Neural cell (in vitro differentiated cells): ENCODE measurements at regions not wholly inside any gene's neighbourhood (a gene's known extent, or its start where the extent isn't known, plus 50 kb on each side); places are given as distances from the start of the nearest gene placed in this dataset.

ENCODE experiments used
- H2AFZ ChIP-seq: fragments of 200-600, 300-800 bp; sonication (generic), shearing (Covaris generic); 2 replicates; pipeline ENCODE4 v1.6.0; 2014; ENCODE audit warnings: low read depth, mild to moderate bottlenecking, antibody characterized with exemption, low read length, moderate library complexity
- H3F3A ChIP-seq: fragments of 200-600 bp; shearing (Covaris generic); 2 replicates; pipeline ENCODE4 v1.6.1; 2016; ENCODE audit warnings: mild to moderate bottlenecking, moderate library complexity, mixed read lengths, antibody characterized with exemption, low read length; ENCODE audit not compliant: insufficient read depth, poor library complexity, severe bottlenecking
- H3K27ac ChIP-seq: fragments of 200-600, 300-800 bp; sonication (generic), shearing (Covaris generic); 2 replicates; pipeline ENCODE4 v1.5.1; 2014; ENCODE audit warnings: mild to moderate bottlenecking, low read length, moderate library complexity
- H3K27me3 ChIP-seq: fragments of 300-800, 200-600 bp; sonication (generic), shearing (Covaris generic); 2 replicates; pipeline ENCODE4 v1.6.0; 2014; ENCODE audit warnings: mild to moderate bottlenecking, low read depth, low read length, moderate library complexity; ENCODE audit not compliant: insufficient read depth
- H3K36me3 ChIP-seq: fragments of 300-800, 200-600 bp; sonication (generic), shearing (Covaris generic); 2 replicates; pipeline ENCODE4 v1.5.1; 2014; ENCODE audit warnings: mild to moderate bottlenecking, antibody characterized with exemption, low read length, moderate library complexity; ENCODE audit not compliant: insufficient read depth
- H3K4me2 ChIP-seq: fragments of 300-800, 200-600 bp; sonication (generic), shearing (Covaris generic); 2 replicates; pipeline ENCODE4 v1.6.0; 2014; ENCODE audit warnings: mild to moderate bottlenecking, low read length
- H3K4me3 ChIP-seq: fragments of 300-800, 200-600 bp; sonication (generic), shearing (Covaris generic); 2 replicates; pipeline ENCODE4 v1.5.1; 2014; ENCODE audit warnings: mild to moderate bottlenecking, low read length, moderate library complexity
- H3K79me2 ChIP-seq: fragments of 200-600 bp; shearing (Covaris generic); replicated peaks from 2 replicates; pipeline ENCODE4 v1.6.0; 2014; ENCODE audit warnings: mild to moderate bottlenecking, low read length, moderate library complexity; ENCODE audit not compliant: insufficient read depth
- H3K9ac ChIP-seq: fragments of 300-800, 200-600 bp; sonication (generic), shearing (Covaris generic); 2 replicates; pipeline ENCODE4 v1.6.1; 2016; ENCODE audit warnings: mild to moderate bottlenecking, low read length, mixed read lengths
- H3K9me2 ChIP-seq: fragments of 200-600 bp; shearing (Covaris generic); 2 replicates; pipeline ENCODE4 v1.6.1; 2016; ENCODE audit warnings: mild to moderate bottlenecking, low read length, mixed read lengths; ENCODE audit not compliant: insufficient read depth
- H3K9me3 ChIP-seq: fragments of 200-600, 300-800 bp; sonication (generic), shearing (Covaris generic); 2 replicates; pipeline ENCODE4 v1.6.1; 2016; ENCODE audit warnings: mild to moderate bottlenecking, mixed run types, low read length, moderate library complexity, mixed read lengths
- H4K20me1 ChIP-seq: fragments of 200-600 bp; shearing (Covaris generic); 2 replicates; pipeline ENCODE4 v1.6.1; 2016; ENCODE audit warnings: mild to moderate bottlenecking, mixed run types; ENCODE audit not compliant: insufficient read depth
- EP300 ChIP-seq: fragments of 450-650 bp; conservative IDR thresholded peaks from 2 replicates; pipeline ENCODE4 v1.6.1; 2014; ENCODE audit warnings: antibody characterized with exemption, mild to moderate bottlenecking, moderate library complexity; ENCODE audit not compliant: poor library complexity, severe bottlenecking
- EZH2 ChIP-seq: fragments of 200-600, 300-800 bp; shearing (Covaris generic), sonication (generic); IDR thresholded peaks from 2 replicates; pipeline ENCODE4 v1.6.1; 2014; ENCODE audit warnings: antibody characterized with exemption, low read length, borderline replicate concordance, mild to moderate bottlenecking; ENCODE audit not compliant: insufficient read depth, poor library complexity, severe bottlenecking
- MXI1 ChIP-seq: fragments of 450-650 bp; conservative IDR thresholded peaks from 2 replicates; pipeline ENCODE4 v1.6.1; 2014; ENCODE audit warnings: antibody characterized with exemption, mild to moderate bottlenecking; ENCODE audit not compliant: poor library complexity, severe bottlenecking
- POLR2AphosphoS5 ChIP-seq: IDR thresholded peaks from 2 replicates; pipeline ENCODE4 v1.6.1; 2012
- RAD21 ChIP-seq: fragments of 450-650 bp; conservative IDR thresholded peaks from 2 replicates; pipeline ENCODE4 v1.6.1; 2014; ENCODE audit warnings: antibody characterized with exemption, mild to moderate bottlenecking, moderate library complexity
- SMC3 ChIP-seq: fragments of 450-650 bp; conservative IDR thresholded peaks from 2 replicates; pipeline ENCODE4 v1.6.1; 2014; ENCODE audit warnings: antibody characterized with exemption, mild to moderate bottlenecking, moderate library complexity; ENCODE audit not compliant: poor library complexity
- TAF1 ChIP-seq: IDR thresholded peaks from 2 replicates; pipeline ENCODE4 v1.6.1; 2012; ENCODE audit warnings: low read depth
- TF ChIP-seq, protein P1 (sequence below): fragments of 450-650 bp; IDR thresholded peaks from 2 replicates; pipeline ENCODE4 v1.5.1; 2014; ENCODE audit warnings: antibody characterized with exemption, mild to moderate bottlenecking, moderate library complexity; ENCODE audit not compliant: poor library complexity, severe bottlenecking
- TF ChIP-seq, protein P2 (sequence below): IDR thresholded peaks from 2 replicates; pipeline ENCODE4 v1.6.1; 2012; ENCODE audit warnings: borderline replicate concordance

DNA sequence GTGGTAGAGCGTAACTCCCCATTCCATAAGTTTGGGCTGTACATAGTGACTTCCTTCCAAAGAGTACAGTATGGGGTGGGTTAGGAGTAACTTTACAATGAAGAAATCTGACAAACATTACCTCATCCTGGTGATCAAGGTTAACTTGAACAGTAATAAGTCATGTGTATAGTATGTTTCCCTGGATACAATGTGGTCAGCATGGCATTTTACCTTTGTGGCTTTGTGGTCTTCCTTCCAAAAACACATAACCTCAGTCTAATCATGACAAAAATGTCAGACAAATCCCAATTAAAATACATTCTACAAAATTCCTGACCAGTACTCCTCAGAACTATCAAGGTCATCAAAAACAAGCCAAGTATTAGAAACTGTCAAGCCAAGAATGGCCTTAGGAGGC, 225.1 kb downstream of the UBE3D start (continued):
- TF ChIP-seq MXI1 = no peak

DNA sequence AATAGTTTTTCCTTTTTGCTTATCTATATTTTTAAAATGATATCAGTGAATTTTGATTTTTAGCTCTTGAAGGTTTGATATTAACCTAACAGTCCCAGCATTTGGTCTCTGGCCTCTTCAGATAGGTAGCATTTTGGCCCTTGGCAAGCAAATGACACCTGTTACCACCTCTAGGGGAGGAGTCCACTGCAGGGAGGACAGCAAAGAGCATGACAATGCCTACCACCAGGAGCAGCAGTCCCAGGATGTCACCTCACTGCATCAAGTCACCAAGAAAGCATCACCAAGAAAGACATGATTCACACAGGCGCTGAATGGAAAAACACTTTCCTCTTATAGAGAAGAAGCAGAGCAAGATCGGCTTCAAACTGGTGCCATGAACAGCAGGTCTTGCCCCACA, 224.3 kb downstream of the UBE3D start:
- Histone ChIP-seq H4K20me1 (no peaks in the 10 kb centered on the region), H3K79me2 (no peaks in the 10 kb centered on the region), H3K9me2 (no peaks in the 10 kb centered on the region), H3K36me3 (no peaks in the 10 kb centered on the region), H3K9ac (no peak overlapping the region), H3K27ac (no peak overlapping the region), H3K9me3 (no peaks in the 10 kb centered on the region), H3K4me2 (no peak overlapping the region), H3F3A (no peaks in the 10 kb centered on the region), H3K27me3 (no peaks in the 10 kb centered on the region), H3K4me3 (no peak overlapping the region), H2AFZ (no peak overlapping the region)
- TF ChIP-seq EP300 (no peak), POLR2AphosphoS5 (no peak), EZH2 (no peak), RAD21 (no peak), TAF1 (no peak), SMC3 (no peak), MXI1 (no peak)
- TF ChIP-seq, protein P1, sequence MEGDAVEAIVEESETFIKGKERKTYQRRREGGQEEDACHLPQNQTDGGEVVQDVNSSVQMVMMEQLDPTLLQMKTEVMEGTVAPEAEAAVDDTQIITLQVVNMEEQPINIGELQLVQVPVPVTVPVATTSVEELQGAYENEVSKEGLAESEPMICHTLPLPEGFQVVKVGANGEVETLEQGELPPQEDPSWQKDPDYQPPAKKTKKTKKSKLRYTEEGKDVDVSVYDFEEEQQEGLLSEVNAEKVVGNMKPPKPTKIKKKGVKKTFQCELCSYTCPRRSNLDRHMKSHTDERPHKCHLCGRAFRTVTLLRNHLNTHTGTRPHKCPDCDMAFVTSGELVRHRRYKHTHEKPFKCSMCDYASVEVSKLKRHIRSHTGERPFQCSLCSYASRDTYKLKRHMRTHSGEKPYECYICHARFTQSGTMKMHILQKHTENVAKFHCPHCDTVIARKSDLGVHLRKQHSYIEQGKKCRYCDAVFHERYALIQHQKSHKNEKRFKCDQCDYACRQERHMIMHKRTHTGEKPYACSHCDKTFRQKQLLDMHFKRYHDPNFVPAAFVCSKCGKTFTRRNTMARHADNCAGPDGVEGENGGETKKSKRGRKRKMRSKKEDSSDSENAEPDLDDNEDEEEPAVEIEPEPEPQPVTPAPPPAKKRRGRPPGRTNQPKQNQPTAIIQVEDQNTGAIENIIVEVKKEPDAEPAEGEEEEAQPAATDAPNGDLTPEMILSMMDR = no peak
- TF ChIP-seq, protein P2, sequence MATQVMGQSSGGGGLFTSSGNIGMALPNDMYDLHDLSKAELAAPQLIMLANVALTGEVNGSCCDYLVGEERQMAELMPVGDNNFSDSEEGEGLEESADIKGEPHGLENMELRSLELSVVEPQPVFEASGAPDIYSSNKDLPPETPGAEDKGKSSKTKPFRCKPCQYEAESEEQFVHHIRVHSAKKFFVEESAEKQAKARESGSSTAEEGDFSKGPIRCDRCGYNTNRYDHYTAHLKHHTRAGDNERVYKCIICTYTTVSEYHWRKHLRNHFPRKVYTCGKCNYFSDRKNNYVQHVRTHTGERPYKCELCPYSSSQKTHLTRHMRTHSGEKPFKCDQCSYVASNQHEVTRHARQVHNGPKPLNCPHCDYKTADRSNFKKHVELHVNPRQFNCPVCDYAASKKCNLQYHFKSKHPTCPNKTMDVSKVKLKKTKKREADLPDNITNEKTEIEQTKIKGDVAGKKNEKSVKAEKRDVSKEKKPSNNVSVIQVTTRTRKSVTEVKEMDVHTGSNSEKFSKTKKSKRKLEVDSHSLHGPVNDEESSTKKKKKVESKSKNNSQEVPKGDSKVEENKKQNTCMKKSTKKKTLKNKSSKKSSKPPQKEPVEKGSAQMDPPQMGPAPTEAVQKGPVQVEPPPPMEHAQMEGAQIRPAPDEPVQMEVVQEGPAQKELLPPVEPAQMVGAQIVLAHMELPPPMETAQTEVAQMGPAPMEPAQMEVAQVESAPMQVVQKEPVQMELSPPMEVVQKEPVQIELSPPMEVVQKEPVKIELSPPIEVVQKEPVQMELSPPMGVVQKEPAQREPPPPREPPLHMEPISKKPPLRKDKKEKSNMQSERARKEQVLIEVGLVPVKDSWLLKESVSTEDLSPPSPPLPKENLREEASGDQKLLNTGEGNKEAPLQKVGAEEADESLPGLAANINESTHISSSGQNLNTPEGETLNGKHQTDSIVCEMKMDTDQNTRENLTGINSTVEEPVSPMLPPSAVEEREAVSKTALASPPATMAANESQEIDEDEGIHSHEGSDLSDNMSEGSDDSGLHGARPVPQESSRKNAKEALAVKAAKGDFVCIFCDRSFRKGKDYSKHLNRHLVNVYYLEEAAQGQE = no peak
